Mammary epithelial cell (primary cell): ENCODE measurements at regions not wholly inside any gene's neighbourhood (a gene's known extent, or its start where the extent isn't known, plus 50 kb on each side); places are given as distances from the start of the nearest gene placed in this dataset.

Source experiments
- EZH2 ChIP-seq: IDR thresholded peaks from 2 replicates; pipeline ENCODE4 v1.6.1; 2012; ENCODE audit warnings: low read length, inconsistent platforms, borderline replicate concordance
- TF ChIP-seq, protein P1 (sequence below), 2 donors: IDR thresholded peaks in 1 of 2; conservative IDR thresholded peaks in 1 of 2; 2 replicates each; pipeline ENCODE4 v1.5.1; 2011 to 2012; ENCODE audit warnings: inconsistent platforms in 2 of 2, low read length in 2 of 2, mild to moderate bottlenecking in 2 of 2, control low read depth in 1 of 2, low read depth in 1 of 2; ENCODE audit not compliant: insufficient read depth in 1 of 2; ENCODE audit errors: extremely low read depth in 1 of 2

DNA sequence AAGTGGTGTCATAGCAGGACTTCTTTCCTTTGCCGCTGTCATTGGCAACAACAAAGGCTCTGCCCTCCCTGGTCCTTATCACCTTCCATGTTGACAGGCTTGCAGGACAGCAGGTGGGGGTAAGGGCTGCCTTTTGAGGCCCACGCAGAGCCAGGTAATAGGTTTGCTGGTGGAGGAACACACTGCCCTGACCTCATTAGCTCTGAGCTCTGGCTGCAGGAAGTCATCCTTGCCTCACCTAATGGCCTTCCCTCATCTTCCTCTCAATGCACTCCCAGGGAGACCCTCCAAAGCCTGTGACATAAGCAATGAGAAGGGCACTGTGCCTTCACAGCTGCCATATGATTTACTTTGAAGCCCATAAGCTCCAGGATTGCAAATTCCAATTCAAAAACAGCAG, 1205.2 kb upstream of the AUTS2 start:
- no peak for TF ChIP-seq EZH2
- TF ChIP-seq, protein P1, sequence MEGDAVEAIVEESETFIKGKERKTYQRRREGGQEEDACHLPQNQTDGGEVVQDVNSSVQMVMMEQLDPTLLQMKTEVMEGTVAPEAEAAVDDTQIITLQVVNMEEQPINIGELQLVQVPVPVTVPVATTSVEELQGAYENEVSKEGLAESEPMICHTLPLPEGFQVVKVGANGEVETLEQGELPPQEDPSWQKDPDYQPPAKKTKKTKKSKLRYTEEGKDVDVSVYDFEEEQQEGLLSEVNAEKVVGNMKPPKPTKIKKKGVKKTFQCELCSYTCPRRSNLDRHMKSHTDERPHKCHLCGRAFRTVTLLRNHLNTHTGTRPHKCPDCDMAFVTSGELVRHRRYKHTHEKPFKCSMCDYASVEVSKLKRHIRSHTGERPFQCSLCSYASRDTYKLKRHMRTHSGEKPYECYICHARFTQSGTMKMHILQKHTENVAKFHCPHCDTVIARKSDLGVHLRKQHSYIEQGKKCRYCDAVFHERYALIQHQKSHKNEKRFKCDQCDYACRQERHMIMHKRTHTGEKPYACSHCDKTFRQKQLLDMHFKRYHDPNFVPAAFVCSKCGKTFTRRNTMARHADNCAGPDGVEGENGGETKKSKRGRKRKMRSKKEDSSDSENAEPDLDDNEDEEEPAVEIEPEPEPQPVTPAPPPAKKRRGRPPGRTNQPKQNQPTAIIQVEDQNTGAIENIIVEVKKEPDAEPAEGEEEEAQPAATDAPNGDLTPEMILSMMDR (conservative IDR thresholded peaks at IDR 0.05 in 1 of 2, IDR thresholded peaks at IDR 0.05 in 1 of 2; ENCODE audit: extremely low read depth in 1 of 2, insufficient read depth in 1 of 2, low read depth in 1 of 2, low read length in 2 of 2): no peak
